ENCODE measurements at regions not wholly inside any gene's neighbourhood (a gene's known extent, or its start where the extent isn't known, plus 50 kb on each side); places are given as distances from the start of the nearest gene placed in this dataset.

GRCh38 chr11:122229078-122229477, 113.1 kb upstream of the BLID start:
- TF ChIP-seq ZNF565 (CRISPR knock-in tag; conservative IDR thresholded peaks at IDR 0.05; ENCODE audit: low read depth) (no peak), BACH2 (CRISPR knock-in tag; IDR thresholded peaks at IDR 0.05; ENCODE audit: borderline replicate concordance) (no peak), ARNTL (CRISPR knock-in tag; IDR thresholded peaks at IDR 0.05; ENCODE audit: borderline replicate concordance, low read depth) (no peak), ZNF8 (CRISPR knock-in tag; IDR thresholded peaks at IDR 0.05) (no peak), RARB (CRISPR knock-in tag; IDR thresholded peaks at IDR 0.05) (no peak), ZFP3 (CRISPR knock-in tag; IDR thresholded peaks at IDR 0.05) (no peak), CREB5 (CRISPR knock-in tag; IDR thresholded peaks at IDR 0.05; ENCODE audit: low read depth) (no peak), GLIS3 (CRISPR knock-in tag; IDR thresholded peaks at IDR 0.05) (no peak)

All from SK-N-SH treated with all-trans-retinoic acid at 6 μM for 48 hours (cell line).